ENCODE measurements at regions not wholly inside any gene's neighbourhood (a gene's known extent, or its start where the extent isn't known, plus 50 kb on each side); places are given as distances from the start of the nearest gene placed in this dataset.

DNA sequence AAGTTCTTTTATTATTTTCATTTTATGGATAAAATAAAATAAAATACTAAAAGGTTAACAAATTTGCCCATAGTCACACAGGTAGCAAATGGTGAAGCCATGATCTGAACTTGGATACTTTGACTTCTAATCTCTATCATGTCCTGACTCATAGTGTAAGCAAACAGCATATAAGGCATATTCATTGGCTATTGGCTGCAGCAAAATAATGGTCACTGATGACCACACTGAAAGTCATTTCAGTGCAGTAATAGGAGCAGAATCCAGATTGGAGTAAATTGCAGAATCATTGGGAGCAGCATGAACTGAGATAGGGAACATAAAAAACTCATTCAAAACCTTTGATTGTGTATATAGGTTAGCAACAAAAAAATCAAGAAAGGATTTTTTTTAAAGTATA, 262.9 kb downstream of the PLA2G4A start:
- DNase-seq, result no peak

DNA sequence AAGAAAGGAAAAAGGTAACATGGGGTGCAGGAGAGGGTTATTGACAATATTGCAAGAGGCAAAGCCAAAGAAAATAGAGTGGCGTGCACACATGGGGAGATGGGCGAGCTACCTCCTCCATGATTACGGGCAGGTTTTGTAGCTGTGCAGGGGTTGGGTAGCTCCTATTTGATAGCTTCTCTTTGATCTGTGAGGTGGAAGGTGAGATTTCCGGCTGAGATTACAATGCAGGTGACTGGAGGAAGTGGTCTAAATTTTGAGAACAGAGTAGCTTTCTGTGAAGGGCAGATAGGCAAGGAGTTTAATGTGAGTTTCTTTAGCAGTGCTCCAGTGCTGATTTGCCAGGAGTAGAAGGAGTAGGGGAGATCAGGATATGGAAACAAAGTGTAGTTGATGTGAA, 263.4 kb downstream of the PLA2G4A start:
- no peak for DNase-seq

DNA sequence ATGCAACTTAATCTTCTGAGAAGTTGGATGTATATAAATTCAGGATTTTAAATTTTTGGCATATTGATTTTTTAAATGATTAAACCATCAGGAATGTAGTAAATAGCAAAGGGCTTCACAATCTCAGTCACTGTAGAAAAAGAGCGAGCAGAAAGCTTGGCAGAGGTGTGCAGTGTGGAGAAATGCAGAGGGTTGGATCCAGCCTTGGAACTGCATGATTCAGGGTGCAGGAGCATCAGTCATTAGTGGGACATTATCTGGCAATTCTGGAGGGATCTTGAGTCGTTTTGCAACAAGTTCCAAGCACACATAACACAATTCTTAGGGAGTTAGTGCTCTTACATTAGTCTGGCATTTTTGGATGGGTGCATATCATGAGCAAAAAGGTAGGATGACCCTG, 267.9 kb downstream of the PLA2G4A start:
- DNase-seq, result no peak

DNA sequence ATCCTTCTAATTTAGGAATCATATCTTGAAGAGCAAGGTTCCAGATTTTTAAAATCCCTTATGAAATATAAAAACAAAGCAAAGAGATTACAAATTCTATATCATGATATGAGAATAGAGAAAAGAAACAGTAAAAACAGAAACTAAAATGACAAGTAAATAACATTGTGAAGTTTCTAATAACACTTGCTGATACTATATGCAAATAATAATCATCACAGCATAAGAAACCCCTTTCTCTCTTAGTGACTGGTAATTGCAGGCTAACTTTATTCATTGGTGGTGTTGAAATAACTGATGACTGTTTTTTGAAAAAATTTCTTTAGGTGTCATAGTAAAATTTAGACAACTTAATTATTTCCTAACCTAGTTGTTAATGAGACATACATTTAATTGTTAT, 281.6 kb downstream of the PLA2G4A start:
- DNase-seq, result no peak

DNA sequence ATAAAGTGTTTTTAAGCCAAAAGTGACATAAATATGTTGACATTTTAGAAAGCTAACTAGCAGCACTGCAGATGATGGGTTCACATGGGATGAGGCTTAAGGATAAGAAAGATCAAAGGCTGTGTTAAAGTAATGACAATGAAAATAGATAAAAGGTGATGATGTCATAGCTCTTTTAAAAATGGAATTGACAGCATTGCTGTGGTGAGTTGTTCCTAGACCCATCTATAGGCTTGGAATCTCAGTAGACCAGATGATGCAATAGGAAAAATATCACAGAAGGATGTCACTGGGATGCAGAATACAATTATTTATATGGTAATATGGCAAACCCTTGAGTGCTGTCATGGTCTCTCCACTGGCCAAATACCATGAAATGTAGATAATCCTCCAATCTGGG, 286.0 kb downstream of the PLA2G4A start:
- no peak for DNase-seq

DNA sequence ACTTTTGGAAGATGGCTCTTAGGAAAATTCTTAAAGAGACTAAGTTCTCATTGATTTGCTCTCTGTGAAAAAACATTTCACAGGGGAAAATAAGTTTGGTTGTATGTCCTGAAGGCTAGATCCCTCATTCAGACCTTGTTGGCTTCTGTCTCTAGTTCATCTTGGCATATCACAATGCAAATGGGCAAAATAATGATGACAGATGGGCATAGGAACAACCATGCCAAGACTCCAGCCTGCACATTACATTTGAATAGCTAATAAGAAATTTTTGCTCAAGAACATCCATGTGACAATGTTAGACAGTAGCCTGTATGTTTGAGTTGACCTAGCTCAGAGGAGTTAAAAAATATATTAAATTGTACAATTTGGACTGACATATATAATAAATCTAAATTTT, 292.9 kb downstream of the PLA2G4A start:
- DNase-seq, result no peak

DNA sequence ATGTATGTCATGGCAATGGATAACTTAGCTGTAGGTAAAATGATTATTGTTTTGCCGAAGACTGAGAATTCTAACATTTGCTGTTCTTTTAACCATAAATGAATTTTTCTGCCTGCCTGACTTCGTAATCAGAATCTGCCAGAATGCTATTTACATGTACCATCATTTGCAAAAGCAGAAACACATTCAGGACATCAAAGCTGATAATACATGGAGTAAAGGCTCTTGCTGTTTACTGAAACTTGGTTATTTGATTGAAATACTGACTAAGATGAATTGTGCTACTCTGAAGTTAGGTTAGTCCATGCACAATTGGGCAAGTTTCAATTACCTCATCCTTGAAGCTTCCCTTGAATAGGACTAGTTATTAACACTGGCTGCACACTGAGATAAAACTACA, 293.8 kb downstream of the PLA2G4A start:
- DNase-seq, result no peak

DNA sequence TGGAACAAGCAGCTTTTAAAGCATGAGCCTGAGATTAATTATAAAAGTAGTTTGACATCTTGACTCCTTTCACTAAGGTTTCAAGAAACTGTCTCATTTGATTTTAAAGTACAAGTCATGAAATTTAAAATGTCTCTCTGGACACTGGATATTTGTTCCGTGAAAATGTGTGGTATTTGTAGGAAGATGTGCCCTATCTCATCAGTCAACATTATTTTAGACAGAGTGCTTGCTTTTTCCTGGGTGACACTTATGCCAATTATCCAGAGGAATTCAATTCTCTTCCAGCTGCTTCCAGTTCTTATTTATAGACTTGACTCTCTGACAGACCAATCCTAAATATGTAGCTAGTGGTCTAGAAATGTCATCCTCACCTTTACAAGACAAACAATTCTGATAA, 300.4 kb downstream of the PLA2G4A start:
- no peak for DNase-seq

DNA sequence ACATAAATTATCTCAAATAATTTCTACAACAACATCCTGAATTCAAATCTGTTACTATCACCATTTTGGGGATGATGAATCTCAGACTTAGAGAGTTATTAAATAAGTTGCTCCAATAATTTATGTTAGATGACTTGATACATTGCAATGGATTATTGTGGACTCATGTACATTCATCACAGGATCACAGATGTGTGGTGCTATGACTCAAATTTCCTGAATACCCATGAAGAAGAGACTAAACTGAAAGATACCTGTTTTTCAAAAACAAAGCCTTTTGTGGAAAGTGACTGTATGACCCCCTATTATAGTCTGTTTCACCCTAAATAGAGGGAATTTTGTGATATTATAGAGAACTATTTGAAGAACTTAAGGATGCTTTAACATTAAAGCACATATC, 315.0 kb downstream of the PLA2G4A start:
- DNase-seq, result no peak

DNA sequence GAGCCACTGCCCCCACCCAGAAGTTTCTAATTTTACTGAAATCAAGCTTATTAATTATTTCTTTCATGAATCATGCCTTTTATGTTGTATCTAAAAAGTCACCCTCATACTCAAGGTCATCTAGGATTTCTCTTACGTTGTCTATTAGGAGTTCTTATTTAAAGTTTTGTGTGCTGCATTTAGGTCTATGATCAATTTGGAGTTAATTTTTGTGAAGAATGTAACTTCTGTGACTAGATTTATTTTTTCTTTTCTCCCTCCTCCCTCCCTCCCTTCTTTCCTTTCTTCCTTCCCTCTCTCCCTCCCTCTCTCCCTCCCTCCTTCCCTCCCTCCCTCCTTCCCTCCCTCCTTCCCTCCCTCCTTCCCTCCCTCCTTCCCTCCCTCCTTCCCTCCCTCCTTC, 317.6 kb downstream of the PLA2G4A start:
- DNase-seq, result no peak

DNA sequence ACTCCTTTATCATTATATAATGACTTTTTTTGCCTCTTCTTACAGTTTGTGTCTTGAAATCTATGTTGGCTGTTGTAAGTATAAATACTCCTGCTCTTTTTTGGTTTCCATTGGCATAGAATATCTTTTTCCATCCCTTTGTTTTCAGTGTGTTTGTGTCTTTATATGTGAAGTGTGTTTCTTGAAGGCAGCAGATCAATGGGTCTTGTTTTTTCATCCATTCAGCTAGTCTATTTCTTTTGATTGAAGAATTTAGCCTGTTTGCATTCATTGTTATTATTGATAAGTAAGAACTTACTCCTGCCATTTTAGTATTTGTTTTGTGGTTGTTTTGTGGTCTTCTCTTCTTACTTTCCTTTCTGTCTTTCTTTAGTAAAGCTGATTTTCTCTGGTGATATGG, 322.8 kb downstream of the PLA2G4A start:
- no peak for DNase-seq

DNA sequence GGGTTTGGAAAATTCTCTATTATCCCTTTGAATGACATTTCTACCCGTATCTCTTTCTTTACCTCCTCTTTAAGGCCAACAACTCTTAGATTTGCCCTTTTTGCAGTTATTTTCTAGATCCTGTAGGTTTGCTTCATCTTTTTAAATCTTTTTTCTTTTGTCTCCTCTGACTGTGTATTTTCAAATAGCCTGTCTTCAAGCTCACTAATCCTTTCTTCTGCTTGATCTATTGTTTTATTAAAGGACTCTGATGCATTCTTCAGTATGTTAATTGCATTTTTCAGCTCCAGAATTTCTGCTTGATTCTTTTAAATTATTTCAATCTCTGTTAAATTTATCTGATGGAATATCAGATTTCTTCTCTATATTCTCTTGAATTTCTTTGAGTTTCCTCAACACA, 324.3 kb downstream of the PLA2G4A start:
- DNase-seq, result no peak

DNA sequence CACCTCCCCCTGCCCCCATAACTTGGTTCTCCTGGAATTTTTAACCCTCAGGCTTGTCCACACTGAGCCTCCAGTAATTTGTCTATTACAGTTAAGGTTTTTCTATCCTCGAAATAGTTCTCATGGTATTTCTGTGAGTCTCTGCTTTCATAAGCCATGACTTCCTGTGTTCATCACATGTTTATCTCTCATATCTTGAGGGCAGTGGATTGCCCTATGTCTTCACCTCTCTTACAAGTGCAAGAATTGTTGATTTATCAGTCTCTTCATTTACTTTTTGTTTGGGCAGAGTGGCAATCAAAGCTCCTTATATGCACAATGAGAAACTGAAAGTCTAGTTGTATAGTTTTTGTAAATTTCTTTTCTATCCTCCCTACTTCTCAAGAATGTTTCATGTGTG, 328.4 kb downstream of the PLA2G4A start:
- DNase-seq, result no peak

DNA sequence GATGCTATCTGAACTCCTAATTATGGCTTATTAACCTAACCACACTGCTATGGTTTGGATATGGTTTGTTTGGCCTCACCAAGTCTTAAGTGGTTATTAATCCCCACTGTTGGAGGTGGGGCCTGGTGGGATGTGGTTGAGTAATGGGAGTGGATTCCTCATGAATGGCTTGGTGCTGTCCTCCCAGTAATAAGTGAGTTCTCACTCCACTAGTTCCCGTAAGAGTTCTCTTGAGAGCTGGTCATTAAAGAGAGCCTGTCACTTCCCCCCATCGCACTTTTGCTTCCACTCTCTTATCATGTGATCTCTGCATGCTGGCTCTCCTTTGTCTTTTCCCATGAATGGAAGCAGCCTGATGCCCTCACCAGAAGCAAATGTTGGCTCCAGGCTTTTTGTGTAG, 328.8 kb downstream of the PLA2G4A start:
- DNase-seq, result no peak

DNA sequence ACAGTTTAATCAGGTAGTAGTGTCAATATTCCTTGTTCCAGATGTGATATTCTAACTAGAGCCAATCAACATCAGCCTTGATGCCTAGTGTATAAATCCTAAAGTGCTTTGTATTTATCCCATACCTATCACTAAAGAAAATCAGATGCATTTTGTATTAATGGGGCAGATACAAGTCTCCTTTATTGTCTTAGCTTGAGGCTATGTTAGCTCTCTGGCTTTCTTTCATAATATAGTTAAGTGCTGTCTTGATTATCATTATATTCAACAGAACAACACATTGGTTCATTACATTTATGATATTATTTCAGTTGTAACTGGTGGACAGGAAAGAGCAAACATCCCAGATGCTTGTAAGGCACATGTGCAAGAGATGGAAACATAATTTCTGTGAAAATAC, 338.8 kb downstream of the PLA2G4A start:
- DNase-seq, result no peak

DNA sequence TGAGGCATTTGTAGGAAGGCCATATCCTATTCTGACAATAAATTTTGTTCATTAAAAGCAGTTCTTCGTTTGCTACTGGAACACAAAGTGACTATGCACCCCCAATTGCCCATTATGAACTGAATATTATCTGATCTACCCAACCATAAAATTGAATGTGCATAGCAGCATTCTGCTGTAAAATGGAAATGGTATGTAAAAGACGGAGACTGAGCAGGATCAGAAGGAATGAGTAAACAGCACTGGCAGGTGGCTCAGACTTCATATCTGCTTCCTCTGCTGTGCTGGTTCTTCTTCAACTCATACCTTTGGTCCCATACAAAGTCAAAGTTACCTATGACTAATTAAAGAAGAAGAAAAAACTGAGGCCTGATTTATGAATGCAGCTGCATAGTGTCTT, 339.5 kb downstream of the PLA2G4A start:
- DNase-seq, result no peak

DNA sequence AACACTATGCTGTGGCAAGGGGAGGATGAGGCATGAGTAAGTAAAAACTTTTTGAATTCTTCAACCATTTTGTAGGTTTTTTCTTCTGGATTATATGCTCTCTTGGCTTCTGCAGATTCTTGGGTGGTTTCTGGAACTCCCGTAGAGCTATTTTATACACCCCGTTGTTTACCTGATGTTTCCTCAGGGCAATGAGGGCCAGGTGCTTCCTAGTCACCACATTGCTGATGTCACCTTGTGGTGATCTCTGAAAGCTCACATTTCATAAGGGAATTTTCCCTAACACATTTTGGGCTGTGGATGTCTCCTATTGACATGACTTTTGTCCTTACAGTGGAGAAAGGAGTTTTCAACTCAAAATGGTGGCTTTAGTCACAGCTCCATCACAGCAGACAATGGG, 356.6 kb downstream of the PLA2G4A start:
- no peak for DNase-seq

DNA sequence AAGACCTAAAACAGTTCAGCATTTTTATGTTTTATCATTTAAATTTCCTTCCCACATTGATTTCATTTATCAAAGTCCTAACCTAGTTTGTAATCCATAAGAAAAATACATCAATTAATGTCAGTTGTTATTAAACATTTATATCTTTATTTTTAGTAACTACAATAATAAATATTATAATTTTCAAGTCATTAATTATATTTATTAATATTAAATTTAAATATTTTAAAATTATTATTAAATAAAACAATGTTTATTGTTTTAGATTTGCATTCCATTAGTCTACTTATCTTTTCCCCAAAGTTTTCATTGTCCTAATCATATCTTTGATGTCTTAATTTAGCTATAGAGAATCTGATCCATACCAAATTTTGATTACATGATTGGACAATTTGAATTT, 368.9 kb downstream of the PLA2G4A start:
- DNase-seq, result no peak

DNA sequence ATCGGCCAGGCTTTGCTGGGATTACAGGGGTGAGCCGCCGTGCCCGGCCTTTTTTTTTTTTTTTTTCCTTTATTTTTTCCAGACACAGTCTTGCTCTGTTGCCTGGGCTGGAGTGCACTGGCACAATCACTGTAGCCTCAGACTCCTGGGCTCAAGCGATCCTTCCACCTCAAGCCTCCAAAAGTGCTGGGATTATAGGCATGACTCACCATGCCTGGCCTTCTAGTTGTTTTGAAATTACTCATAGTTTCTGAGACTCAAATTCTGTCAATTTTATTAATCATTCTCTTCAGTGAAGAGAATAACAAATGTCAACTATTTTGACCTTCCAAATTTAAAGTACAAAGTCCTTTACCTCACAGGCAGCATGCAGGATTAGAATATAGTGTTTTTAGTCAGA, 374.5 kb downstream of the PLA2G4A start:
- DNase-seq, result no peak

DNA sequence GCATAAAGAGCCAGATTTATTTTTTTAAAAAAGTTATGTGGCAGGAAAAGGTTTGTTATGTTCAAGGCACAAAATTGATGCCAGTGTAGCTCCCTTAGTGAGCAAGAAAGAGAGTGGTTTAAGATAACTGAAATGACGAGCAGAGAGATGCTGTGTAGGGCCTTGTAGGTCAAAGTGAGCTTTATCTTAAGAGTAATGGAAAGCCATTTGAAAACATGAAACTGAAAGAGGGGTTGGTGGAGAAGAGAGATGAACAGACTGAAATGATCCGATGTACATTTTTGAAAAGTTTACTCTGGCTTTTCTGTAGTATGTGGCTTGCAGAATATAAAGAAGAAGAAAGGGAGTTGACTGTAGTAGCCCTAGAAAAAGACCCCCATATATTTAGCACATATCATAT, 383.6 kb downstream of the PLA2G4A start:
- DNase-seq, result no peak

DNA sequence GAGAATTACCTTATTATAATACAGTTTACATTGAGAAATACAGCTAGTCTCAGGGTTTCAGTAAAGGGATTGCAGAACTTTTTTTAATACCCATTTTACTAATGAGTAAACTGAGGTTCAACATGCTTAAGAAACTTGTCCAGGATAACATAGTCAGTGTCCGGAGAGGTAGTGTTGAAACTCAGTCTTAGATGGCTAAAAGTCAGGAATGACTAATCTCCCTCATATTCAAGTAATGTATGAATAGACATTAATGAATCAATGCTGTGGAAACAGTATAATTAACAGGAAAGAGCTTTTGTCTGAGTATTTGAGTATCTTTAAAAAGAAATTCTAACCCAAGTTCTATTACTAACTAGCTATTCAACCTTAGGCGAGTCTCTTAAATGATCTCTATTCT, 397.6 kb downstream of the PLA2G4A start:
- no peak for DNase-seq

DNA sequence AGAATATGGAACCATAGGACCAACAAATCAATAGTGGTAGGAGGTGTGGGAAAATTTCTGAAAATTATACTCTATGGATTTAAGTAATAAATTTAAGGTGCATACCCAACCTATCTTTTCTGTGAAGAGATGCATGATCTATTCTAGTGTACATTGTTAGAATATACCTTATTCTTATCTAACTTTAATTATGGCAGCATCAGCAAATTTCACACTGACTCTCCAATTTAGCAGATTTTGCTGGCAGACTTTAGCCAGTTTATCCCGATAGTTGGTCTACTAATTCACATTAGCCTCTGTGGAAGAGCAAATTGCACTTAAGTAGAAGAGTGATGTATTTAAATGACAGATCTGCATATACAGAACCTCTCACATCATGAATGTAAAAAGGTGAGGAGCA, 400.0 kb downstream of the PLA2G4A start:
- DNase-seq, result no peak

DNA sequence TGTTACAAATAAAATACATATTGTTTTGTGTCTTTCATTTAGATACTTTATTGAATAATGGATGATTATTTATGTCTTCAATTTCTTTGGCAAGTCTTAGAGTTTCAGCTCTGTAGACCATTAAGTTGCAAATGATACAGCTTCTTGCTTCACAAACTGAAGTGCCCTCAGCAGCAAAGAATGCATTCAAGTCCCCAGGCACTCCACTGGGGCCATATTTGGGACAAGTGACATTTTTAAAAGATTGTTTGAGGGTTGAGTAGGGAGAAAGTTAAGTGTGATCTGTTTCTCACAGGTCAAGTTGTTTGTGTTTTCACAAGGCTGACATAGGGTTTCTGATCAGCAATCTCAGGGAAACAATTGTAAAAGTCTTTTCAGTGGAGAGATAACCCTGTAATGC, 400.7 kb downstream of the PLA2G4A start:
- no peak for DNase-seq

DNA sequence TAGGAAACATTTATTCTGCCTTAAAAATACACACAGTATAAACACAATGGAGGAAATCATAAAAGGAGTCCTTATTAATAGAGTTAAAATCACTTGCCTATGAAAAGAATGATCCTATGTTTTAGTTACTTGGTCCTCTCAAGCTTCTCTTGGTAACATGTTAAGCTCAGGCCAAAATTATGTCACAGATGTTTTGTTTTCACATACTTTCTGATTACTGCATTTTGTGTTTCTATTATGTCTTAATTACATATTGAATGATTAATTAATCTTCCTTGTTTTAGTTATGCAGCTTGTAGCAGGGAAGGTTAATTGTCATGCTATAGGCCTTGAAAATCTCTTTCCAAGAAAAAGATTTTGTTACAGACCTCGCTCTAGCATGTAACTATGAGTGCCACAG, 406.0 kb downstream of the PLA2G4A start:
- DNase-seq, result no peak

DNA sequence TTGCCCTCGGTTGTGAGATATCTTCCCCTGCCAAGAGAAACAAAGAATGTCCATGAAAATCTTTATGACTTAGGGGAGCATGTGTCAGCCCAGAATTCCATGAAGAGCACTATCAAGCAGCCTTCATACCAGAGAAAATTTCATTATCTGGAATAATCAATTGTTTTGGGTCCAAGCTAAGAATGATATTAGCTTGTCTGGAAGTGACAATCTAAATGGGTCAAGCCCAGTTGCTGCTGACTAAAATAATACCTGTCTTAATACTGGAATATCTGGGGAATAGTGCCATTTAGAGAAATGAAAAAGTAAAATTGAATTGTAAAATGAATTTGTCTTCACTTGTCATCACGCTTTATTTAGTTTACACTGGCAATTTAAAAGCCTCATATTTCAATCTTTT, 407.4 kb downstream of the PLA2G4A start:
- DNase-seq, result no peak

DNA sequence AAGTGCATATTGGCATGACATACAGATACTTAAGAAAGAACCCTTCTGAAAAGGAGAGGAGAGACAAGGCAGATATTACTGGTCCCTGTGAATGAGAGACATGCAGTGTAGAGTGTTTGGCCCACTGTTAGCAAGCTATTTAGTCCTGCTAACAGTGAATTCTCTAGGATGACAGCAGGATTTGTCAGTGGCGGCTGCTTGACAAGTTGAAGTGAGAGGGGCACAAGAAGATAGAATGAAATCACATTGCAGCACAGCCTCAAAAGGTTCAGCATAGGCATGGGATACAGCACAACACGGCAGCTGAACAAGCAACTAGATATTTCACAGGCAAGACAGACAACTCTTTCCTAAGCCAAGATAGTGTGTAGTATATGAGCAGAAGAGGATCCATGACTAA, 407.9 kb downstream of the PLA2G4A start:
- no peak for DNase-seq
